SKM-1 (cell line): ENCODE measurements at regions not wholly inside any gene's neighbourhood (a gene's known extent, or its start where the extent isn't known, plus 50 kb on each side); places are given as distances from the start of the nearest gene placed in this dataset.

Experiments
- DNase-seq: peaks from one replicate; lab custom pipeline; 2025; ENCODE audit not compliant: unreplicated experiment; lab: John Stamatoyannopoulos, UW

DNA sequence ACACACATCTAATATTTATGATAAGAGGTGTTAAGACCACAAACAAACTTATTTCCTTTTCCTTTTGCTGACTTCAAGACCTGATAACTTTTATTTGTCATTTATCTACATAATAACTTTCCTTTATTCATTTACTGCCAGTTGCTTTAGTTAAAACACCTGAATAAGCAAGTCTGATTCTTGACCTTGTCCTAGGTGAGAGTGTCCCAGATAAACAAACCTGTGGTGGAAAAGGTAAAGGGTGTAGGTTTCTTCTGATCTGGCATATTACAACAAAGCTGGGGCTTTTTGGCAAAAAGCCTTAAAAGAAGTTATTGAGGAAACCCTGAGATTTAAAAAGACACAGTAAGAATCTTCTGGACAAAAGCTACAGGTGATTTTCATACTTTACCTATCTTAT is 191.5 kb downstream of the ZBBX start:
- DNase-seq, result no peak

GRCh38 chr3:167187221-167187620 is 192.9 kb downstream of the ZBBX start:
- no peak for DNase-seq

DNA sequence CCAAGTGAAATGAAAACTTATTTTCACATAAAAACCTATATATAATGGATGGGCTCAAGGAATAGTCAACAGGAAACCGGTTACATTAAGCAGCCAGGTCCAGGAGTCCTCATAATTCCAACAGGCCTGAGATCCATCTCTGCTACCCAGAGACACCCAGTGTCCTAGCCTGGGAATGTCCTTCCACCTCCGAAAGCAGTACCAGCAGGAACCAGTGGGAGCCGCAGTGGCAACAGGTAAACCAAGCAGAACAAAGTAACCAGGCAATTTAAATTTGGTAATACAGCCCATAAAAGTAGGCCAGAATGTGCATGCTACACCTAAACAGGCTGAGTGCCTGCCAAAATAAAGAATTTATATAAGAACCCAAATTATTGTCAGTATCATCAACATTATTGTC is 195.6 kb downstream of the ZBBX start:
- DNase-seq, result no peak

- no peak for DNase-seq
These were observed 207.7 kb downstream of the ZBBX start for GRCh38 chr3:167172377-167172776.

- DNase-seq, result no peak
These were observed 212.6 kb downstream of the ZBBX start for GRCh38 chr3:167167491-167167890.

- no peak for DNase-seq
These were observed 213.4 kb downstream of the ZBBX start for GRCh38 chr3:167166594-167167253.

GRCh38 chr3:167166012-167166411 is 214.1 kb downstream of the ZBBX start:
- no peak for DNase-seq

- DNase-seq, result no peak
These were observed 216.5 kb downstream of the ZBBX start for GRCh38 chr3:167163580-167163979.

- DNase-seq, result peak; percentile 86
These were observed 218.0 kb downstream of the ZBBX start for GRCh38 chr3:167162083-167162482.

DNA sequence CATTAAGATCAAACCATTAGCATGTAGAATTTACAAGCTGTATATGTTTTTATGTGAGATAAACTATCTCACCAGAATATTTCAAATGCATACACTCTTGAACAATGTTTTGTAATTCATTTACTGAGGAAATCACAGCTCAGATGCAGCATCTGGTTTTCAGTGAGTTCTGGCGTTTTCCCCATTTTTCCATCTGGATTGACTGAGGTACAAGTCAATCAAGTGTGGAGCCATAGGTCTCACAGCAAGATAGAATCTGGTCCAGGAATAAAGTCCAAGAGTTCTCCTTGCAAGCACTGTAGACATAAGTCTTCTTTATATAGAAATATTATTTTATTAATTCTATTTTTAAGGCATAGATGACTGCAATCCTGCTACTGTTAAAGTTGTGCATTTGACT is 219.3 kb downstream of the ZBBX start:
- DNase-seq, result no peak

- no peak for DNase-seq
These were observed 228.5 kb downstream of the ZBBX start for GRCh38 chr3:167151636-167152035.

- DNase-seq, result peak; percentile 44
These were observed 232.0 kb downstream of the ZBBX start for GRCh38 chr3:167148136-167148535.

DNA sequence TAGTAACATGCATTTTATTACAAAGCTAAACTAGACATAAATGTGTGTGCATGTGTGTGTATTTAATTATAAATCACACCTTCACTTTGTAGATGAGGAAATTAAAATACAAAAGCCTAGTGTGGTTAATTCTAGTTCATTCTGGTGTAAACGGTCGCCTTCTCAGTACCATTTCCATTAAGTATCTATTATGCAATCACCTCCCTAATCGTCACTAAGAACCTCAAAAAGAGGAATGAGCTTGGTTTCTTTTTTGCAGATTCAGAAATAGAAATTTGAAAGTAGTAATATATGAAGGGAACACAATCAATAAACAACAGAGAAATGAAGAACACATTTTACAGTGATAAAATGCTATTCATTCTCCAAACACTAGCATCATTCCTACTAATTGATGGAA is 233.2 kb downstream of the ZBBX start:
- no peak for DNase-seq

DNA sequence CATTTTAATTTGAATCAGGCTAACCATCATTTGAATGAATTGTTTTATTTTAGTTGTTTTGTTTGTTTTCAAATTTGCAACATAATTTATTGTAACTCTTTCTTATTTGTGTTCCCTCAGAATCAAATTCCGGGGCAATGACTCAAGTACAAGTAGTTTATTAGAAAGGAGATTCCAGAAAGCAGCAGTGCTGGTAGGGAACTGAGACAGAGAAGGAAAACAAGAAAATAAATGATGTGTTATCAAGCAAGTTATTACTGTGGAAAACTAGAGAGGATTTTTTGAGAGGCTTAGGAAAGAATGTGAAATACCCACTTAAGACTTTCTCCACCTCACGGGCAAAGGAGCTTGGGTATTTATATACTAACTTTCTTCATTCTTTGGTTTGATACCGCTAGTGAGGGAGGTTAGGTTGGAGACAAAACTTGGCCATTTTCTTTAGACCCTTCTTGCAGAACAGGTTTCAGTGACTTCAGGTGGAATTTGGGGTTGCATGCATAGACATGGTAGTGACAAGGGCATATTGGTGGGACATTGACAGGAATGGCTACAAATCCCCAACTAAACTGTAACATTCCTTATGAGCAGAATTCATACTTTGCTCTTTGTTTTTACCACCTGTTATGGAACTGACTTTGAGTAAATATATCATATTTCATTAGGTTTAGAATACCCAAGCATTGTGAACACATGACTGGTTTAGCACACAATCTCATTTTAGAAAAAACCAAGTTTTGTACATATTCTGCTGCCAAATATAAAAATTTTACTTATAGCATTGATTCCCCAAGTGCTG is 254.3 kb downstream of the ZBBX start:
- DNase-seq, result no peak

DNA sequence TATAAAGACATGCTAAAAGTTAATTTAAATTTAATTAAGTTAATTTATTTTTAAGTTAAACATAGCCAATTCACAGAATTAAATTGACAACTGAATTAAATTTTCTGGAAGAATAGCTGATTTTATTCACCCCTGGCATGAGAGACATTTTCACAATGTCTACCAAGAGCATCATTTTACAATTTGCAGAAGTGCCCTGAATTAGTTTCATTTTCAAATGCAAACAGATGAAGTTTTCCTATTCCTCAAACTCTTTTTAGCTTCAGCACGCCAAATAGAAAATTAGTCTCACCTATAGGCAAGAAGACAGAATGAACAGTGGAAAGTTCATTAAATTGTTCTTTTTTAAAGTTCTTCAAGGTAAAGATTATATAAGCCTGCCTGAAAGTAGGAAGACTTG is 259.3 kb downstream of the ZBBX start:
- DNase-seq, result no peak

GRCh38 chr3:167116120-167116922 is 263.8 kb downstream of the ZBBX start:
- no peak for DNase-seq

- DNase-seq, result no peak
These were observed 264.7 kb downstream of the ZBBX start for GRCh38 chr3:167115331-167115934.

- DNase-seq, result no peak
These were observed 265.5 kb downstream of the ZBBX start for GRCh38 chr3:167114619-167115018.

DNA sequence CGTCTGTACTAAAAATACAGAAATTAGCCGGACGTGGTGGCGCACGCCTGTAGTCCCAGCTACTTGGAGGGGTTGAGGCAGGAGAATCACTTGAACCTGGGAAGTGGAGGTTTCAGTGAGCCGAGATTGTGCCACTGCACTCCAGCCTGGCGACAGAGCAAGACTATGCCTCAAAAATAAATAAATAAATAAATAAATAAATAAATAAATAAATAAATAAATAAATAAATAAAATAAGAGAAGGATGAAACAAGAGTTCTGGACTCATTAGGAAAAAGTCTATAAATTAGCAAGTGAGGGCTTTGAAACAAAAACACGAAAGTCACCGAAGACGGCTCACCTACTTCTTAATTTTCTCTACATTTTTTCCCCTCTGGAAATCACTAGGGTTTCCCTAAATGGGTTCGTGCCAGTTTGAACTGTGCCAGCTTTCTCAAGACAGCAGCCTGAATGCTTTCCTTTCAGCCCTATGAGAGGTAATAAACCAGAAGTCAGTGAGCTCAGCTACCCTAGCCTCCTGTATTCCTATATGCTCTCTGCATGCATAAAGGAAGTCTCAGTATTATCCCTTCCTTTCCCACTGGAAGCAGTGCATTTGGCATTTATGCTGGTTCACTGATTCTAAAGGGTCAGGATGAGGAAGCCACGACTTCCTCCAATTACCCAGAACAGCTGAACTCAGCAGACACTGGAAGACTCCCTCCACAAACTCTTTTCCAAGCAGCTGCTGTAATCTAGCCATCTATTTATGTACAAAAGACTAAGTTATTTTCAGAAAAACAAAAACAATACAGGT is 266.9 kb downstream of the ZBBX start:
- DNase-seq, result no peak

GRCh38 chr3:167110901-167111300 is 269.2 kb downstream of the ZBBX start:
- no peak for DNase-seq

DNA sequence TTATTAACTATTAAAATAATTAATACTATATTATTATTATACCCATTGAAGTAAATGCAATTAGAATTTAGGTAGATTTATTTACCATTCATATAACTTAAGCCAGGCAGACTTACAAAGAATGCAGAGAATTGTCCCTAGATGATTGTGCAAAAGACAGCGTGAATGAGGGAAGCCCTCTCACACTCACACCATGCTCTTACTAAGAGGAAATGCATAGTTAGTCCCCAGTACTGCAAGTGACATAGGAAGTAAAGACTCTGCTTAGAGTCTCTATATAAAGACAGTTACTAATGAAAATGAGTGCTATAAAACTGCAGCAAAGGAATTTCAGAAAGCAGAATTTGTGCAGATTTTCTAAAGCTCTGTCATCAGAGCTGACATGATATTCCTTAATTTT is 270.4 kb downstream of the ZBBX start:
- no peak for DNase-seq
